GM12878 (cell line): ENCODE measurements at regions not wholly inside any gene's neighbourhood (a gene's known extent, or its start where the extent isn't known, plus 50 kb on each side); places are given as distances from the start of the nearest gene placed in this dataset.

ENCODE experiments used
- ATAC-seq: fragments of 200-7000 bp; cut with Tn5 transposase; 3 replicates; pipeline ENCODE4 v1.9.1; 2020; ENCODE audit warnings: mild to moderate bottlenecking, moderate library complexity
- BruUV-seq: library from RNA; stranded (reverse); fragments of 400-500 nt; replicated peaks from 2 replicates; lab custom pipeline; 2021; lab: Mats Ljungman, UMichigan
- CTCF ChIA-PET: fragments of 300-600 bp; sonication (Branson Sonifier 250); formaldehyde crosslinking; extraction: SDS; loops from one replicate; lab custom pipeline; 2021; ENCODE audit warnings: inconsistent platforms; lab: Yijun Ruan, JAX
- POLR2A ChIA-PET: fragments of 350-600 bp; formaldehyde crosslinking; extraction: SDS; loops from one replicate; lab custom pipeline; 2021; ENCODE audit warnings: inconsistent platforms; lab: Charles Lee
- RAD21 ChIA-PET: fragments of 300-600 bp; sonication (Branson Sonifier 250); formaldehyde crosslinking; loops from one replicate; lab custom pipeline; 2023; ENCODE audit warnings: antibody characterized with exemption; ENCODE audit not compliant: unreplicated experiment; lab: Charles Lee
- SMC1A ChIA-PET: fragments of 300-600 bp; sonication (Branson Sonifier 250); formaldehyde crosslinking; loops from one replicate; lab custom pipeline; 2023; ENCODE audit not compliant: unreplicated experiment, uncharacterized antibody; lab: Charles Lee
- DNase-seq: peaks from one replicate; pipeline ENCODE4 v3.0.0-alpha.2; 2011; ENCODE audit warnings: low read depth, low spot score
- FAIRE-seq: peaks from 3 replicates; lab custom pipeline; 2011; peaks lifted over from hg19 to GRCh38; lab: Jason Lieb, UNC
- H2AFZ ChIP-seq: 2 replicates; pipeline ENCODE4 v1.6.0; 2011; ENCODE audit warnings: low read depth, low read length, control low read depth; ENCODE audit not compliant: control insufficient read depth
- H3K27ac ChIP-seq: 2 replicates; pipeline ENCODE4 v1.5.1; 2011; ENCODE audit warnings: control low read depth; ENCODE audit not compliant: control insufficient read depth, insufficient read depth
- H3K27me3 ChIP-seq, 2 experiments: replicated peaks in 1 of 2; 2 replicates each; pipeline versions ENCODE4 v1.6.0 to v1.6.1; 2011; ENCODE audit warnings: low read length in 1 of 2; ENCODE audit not compliant: control insufficient read depth in 2 of 2, insufficient read depth in 2 of 2
- H3K36me3 ChIP-seq, 2 experiments: 2 replicates each; pipeline ENCODE4 v1.5.1; 2011; ENCODE audit warnings: low read length in 1 of 2; ENCODE audit not compliant: control insufficient read depth in 2 of 2, insufficient read depth in 2 of 2
- H3K4me1 ChIP-seq: 2 replicates; pipeline ENCODE4 v1.6.1; 2011; ENCODE audit warnings: mild to moderate bottlenecking, low read length, moderate library complexity, mixed read lengths; ENCODE audit not compliant: control insufficient read depth, insufficient read depth
- H3K4me2 ChIP-seq: 2 replicates; pipeline ENCODE4 v1.6.0; 2011; ENCODE audit warnings: control low read depth; ENCODE audit not compliant: control insufficient read depth, insufficient read depth
- H3K4me3 ChIP-seq: fragments of 200-600 bp; sonication (generic); 2 replicates; pipeline ENCODE4 v1.5.1; 2016
- H3K79me2 ChIP-seq: 2 replicates; pipeline ENCODE4 v1.6.0; 2011; ENCODE audit warnings: low read length; ENCODE audit not compliant: control insufficient read depth, insufficient read depth
- H3K9ac ChIP-seq: 2 replicates; pipeline ENCODE4 v1.8.0; 2011; ENCODE audit warnings: low read length, control low read depth, mixed read lengths; ENCODE audit not compliant: control insufficient read depth, insufficient read depth
- H3K9me3 ChIP-seq: replicated peaks from 3 replicates; pipeline ENCODE4 v1.5.1; 2011; ENCODE audit warnings: mild to moderate bottlenecking, low read length; ENCODE audit not compliant: control insufficient read depth, insufficient read depth
- H4K20me1 ChIP-seq: 2 replicates; pipeline ENCODE4 v1.6.0; 2011; ENCODE audit not compliant: control insufficient read depth, insufficient read depth
- CBFB ChIP-seq: IDR thresholded peaks from 2 replicates; pipeline ENCODE4 v1.6.1; 2016; ENCODE audit warnings: antibody characterized with exemption, low read depth
- EGR1 ChIP-seq, 2 experiments: IDR thresholded peaks; 1 replicate in 1 of 2; 2 replicates in 1 of 2; pipeline ENCODE4 v1.6.1; 2011 to 2012; ENCODE audit warnings: low read depth in 2 of 2, low read length in 2 of 2, borderline replicate concordance in 1 of 2, mild to moderate bottlenecking in 1 of 2, moderate library complexity in 1 of 2
- ETV6 ChIP-seq, 2 experiments: fragments of 450-650 bp in 1 of 2; IDR thresholded peaks in 1 of 2; conservative IDR thresholded peaks in 1 of 2; 2 replicates each; pipeline ENCODE4 v1.6.1; 2014; ENCODE audit warnings: antibody characterized with exemption in 1 of 2, borderline replicate concordance in 1 of 2, low read depth in 1 of 2, mild to moderate bottlenecking in 1 of 2, moderate library complexity in 1 of 2
- GATAD2B ChIP-seq: fragments of 450-650 bp; conservative IDR thresholded peaks from 2 replicates; pipeline ENCODE4 v1.6.1; 2017; ENCODE audit warnings: low read depth, mild to moderate bottlenecking, moderate library complexity
- HSF1 ChIP-seq: fragments of 150-350 bp; IDR thresholded peaks from 2 replicates; pipeline ENCODE4 v1.6.1; 2014; ENCODE audit warnings: mild to moderate bottlenecking, low read depth, low read length
- JUND ChIP-seq: IDR thresholded peaks from 2 replicates; pipeline ENCODE4 v1.6.1; 2012; ENCODE audit warnings: low read depth, mild to moderate bottlenecking, low read length, improper control_type of control experiment, moderate library complexity
- KAT2A ChIP-seq: conservative IDR thresholded peaks from 2 replicates; pipeline ENCODE4 v1.6.1; 2011; ENCODE audit warnings: low read depth, low read length; ENCODE audit not compliant: control insufficient read depth
- MYB ChIP-seq: fragments of 150-350 bp; IDR thresholded peaks from 2 replicates; pipeline ENCODE4 v1.6.1; 2014; ENCODE audit warnings: mild to moderate bottlenecking, low read depth, low read length, borderline replicate concordance
- NR2C1 ChIP-seq: fragments of 450-650 bp; IDR thresholded peaks from 2 replicates; pipeline ENCODE4 v1.6.1; 2017; ENCODE audit warnings: antibody characterized with exemption, mild to moderate bottlenecking, moderate library complexity
- PML ChIP-seq: IDR thresholded peaks from 2 replicates; pipeline ENCODE4 v1.6.1; 2012; ENCODE audit warnings: low read length, inconsistent platforms
- RAD51 ChIP-seq: fragments of 450-650 bp; IDR thresholded peaks from 2 replicates; pipeline ENCODE4 v1.6.1; 2016; ENCODE audit warnings: moderate library complexity, mild to moderate bottlenecking, inconsistent platforms
- SREBF1 ChIP-seq: IDR thresholded peaks from 2 replicates; pipeline ENCODE4 v1.6.1; 2012; ENCODE audit warnings: mild to moderate bottlenecking, low read length
- SUZ12 ChIP-seq: fragments of 200-600 bp; sonication (generic); IDR thresholded peaks from one replicate; pipeline ENCODE4 v1.6.1; 2018; ENCODE audit warnings: antibody characterized with exemption, mild to moderate bottlenecking; ENCODE audit not compliant: unreplicated experiment
- TCF12 ChIP-seq: IDR thresholded peaks from 2 replicates; pipeline ENCODE4 v1.6.1; 2011; ENCODE audit warnings: low read depth, mild to moderate bottlenecking, low read length
- WGBS: methylation state at CpG from one replicate; pipeline ENCODE4 v1.1.6; 2016; ENCODE audit warnings: low lambda C conversion rate; ENCODE audit not compliant: insufficient replicate concordance, insufficient coverage; ENCODE audit errors: missing lambda C conversion rate; 5-methylcytosine and 5-hydroxymethylcytosine counted together
- in situ Hi-C: fragments of 300-500 bp; cut with MboI; formaldehyde crosslinking; loops from 9 replicates; pipeline ENCODE4 v1.14.3; 2018; ENCODE audit warnings: mixed read lengths
- intact Hi-C: fragments of 100-400 bp; cut with micrococcal nuclease; formaldehyde crosslinking; loops from one replicate; pipeline ENCODE4 v1.14.2; 2022; ENCODE audit not compliant: unreplicated experiment

GRCh38 chr2:146608490-146608889, 1236.3 kb upstream of the ACVR2A start (continued):
- TF ChIP-seq CBFB (no peak), KAT2A (no peak), HSF1 (no peak), JUND (no peak)

- ChIA-PET RAD21 (no interaction called here), POLR2A (no interaction called here), SMC1A (no interaction called here)
- Histone ChIP-seq H3K27me3 (no peaks in the 10 kb centered on the region), H3K36me3 (no peaks in the 10 kb centered on the region), H4K20me1 (no peaks in the 10 kb centered on the region), H3K4me1 (no peaks in the 10 kb centered on the region), H3K4me2 (no peak overlapping the region), H3K79me2 (no peaks in the 10 kb centered on the region), H3K27ac (no peak overlapping the region), H3K4me3 (no peak overlapping the region), H3K9me3 (no peaks in the 10 kb centered on the region)
- no peak for ATAC-seq
- no peak for DNase-seq
- intact Hi-C loops (no loop called here), in situ Hi-C loops (no loop called here)
- no peak for FAIRE-seq
- 25% methylated on average over 4 of the region's 4 CpGs for WGBS
- TF ChIP-seq EGR1 (IDR thresholded peaks at IDR 0.05; ENCODE audit: borderline replicate concordance in 1 of 2, low read depth in 2 of 2, low read length in 2 of 2) = no peak
- no peak for TF ChIP-seq GATAD2B
- TF ChIP-seq TCF12 = no peak
- TF ChIP-seq NR2C1 = no peak
- no peak for TF ChIP-seq SUZ12
- no peak for TF ChIP-seq SREBF1
- no peak for TF ChIP-seq PML
- TF ChIP-seq RAD51 = no peak
- no peak for TF ChIP-seq ETV6 (conservative IDR thresholded peaks at IDR 0.05 in 1 of 2, IDR thresholded peaks at IDR 0.05 in 1 of 2; ENCODE audit: borderline replicate concordance in 1 of 2, low read depth in 1 of 2)
- TF ChIP-seq MYB = no peak
- TF ChIP-seq, all 136 proteins: peak for 0
- Histone ChIP-seq H3K9ac (no peak overlapping the region), H2AFZ (no peak overlapping the region)
- no TSS peak for BruUV-seq
- CTCF ChIA-PET = no interaction called here
These were observed 1240.3 kb upstream of the ACVR2A start for GRCh38 chr2:146604521-146604920.
